KMS-11 (cell line): ENCODE measurements at regions not wholly inside any gene's neighbourhood (a gene's known extent, or its start where the extent isn't known, plus 50 kb on each side); places are given as distances from the start of the nearest gene placed in this dataset.

Experiments
- H2AFZ ChIP-seq: fragments of 200-600 bp; sonication (generic); 2 replicates; pipeline ENCODE4 v1.6.1; 2016; ENCODE audit warnings: antibody characterized with exemption, mixed run types, low read depth
- H3K27ac ChIP-seq: fragments of 200-600 bp; sonication (generic); 2 replicates; pipeline ENCODE4 v1.6.1; 2016; ENCODE audit warnings: mild to moderate bottlenecking, mixed run types
- H3K27me3 ChIP-seq: fragments of 200-600 bp; sonication (generic); 2 replicates; pipeline ENCODE4 v1.6.1; 2017; ENCODE audit warnings: mild to moderate bottlenecking, low read depth, mixed run types, moderate library complexity; ENCODE audit not compliant: insufficient read depth
- H3K36me3 ChIP-seq: fragments of 200-600 bp; sonication (generic); 2 replicates; pipeline ENCODE4 v1.6.1; 2017; ENCODE audit warnings: mild to moderate bottlenecking, mixed run types; ENCODE audit not compliant: insufficient read depth
- H3K4me1 ChIP-seq: fragments of 200-600 bp; sonication (generic); 2 replicates; pipeline ENCODE4 v1.6.1; 2016; ENCODE audit warnings: mild to moderate bottlenecking, low read depth, mixed run types; ENCODE audit not compliant: poor library complexity, severe bottlenecking
- H3K4me2 ChIP-seq: fragments of 200-600 bp; sonication (generic); 2 replicates; pipeline ENCODE4 v1.7.0; 2016; ENCODE audit warnings: mild to moderate bottlenecking, mixed run types
- H3K4me3 ChIP-seq: fragments of 200-600 bp; sonication (generic); IDR thresholded peaks from 2 replicates; pipeline ENCODE4 v1.6.1; 2017; ENCODE audit warnings: low read depth, low read length, mixed read lengths; ENCODE audit not compliant: insufficient read depth
- H3K79me2 ChIP-seq: fragments of 200-600 bp; sonication (generic); 2 replicates; pipeline ENCODE4 v1.6.1; 2016; ENCODE audit warnings: low read depth, mixed run types; ENCODE audit not compliant: insufficient read depth
- H3K9ac ChIP-seq: fragments of 200-600 bp; sonication (generic); 2 replicates; pipeline ENCODE4 v1.6.1; 2016; ENCODE audit warnings: mild to moderate bottlenecking, mixed run types
- H4K20me1 ChIP-seq: fragments of 200-600 bp; sonication (generic); 2 replicates; pipeline ENCODE4 v1.6.1; 2016; ENCODE audit warnings: mild to moderate bottlenecking, mixed run types; ENCODE audit not compliant: insufficient read depth
- TF ChIP-seq, protein P1 (sequence below): fragments of 200-600 bp; sonication (generic); conservative IDR thresholded peaks from 2 replicates; pipeline ENCODE4 v1.6.1; 2017; ENCODE audit warnings: low read depth, mild to moderate bottlenecking, antibody characterized with exemption, low read length, moderate library complexity, mixed read lengths

DNA sequence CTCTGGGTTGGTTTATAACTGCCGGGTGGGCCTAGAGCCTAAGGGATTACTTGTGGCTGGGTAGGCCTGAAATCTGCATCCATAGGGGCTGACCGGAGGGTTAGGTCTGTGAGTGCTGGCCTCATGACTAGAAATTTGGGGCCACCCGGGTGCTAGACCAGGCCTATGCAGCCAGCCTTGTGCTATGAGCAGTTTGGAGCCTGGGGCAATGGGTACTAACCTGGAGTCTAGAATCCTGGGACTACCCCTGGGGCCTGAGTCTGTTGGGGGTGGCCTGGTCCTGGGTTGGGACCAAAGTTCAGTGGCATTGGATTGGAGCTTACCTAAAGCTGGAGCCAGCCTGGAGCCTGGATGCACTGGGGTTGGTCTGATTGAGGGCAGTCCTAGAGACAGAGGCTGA is 995.2 kb downstream of the ANKRD7 start:
- no peak overlapping the region for H3K4me3 ChIP-seq
- H2AFZ ChIP-seq, result no peak overlapping the region
- no peaks in the 10 kb centered on the region for H3K36me3 ChIP-seq
- H3K27ac ChIP-seq, result no peak overlapping the region
- H4K20me1 ChIP-seq, result no peaks in the 10 kb centered on the region
- H3K4me2 ChIP-seq, result no peak overlapping the region
- no peaks in the 10 kb centered on the region for H3K27me3 ChIP-seq
- no peak overlapping the region for H3K9ac ChIP-seq
- H3K79me2 ChIP-seq, result no peaks in the 10 kb centered on the region
- H3K4me1 ChIP-seq, result no peaks in the 10 kb centered on the region
- TF ChIP-seq, protein P1, sequence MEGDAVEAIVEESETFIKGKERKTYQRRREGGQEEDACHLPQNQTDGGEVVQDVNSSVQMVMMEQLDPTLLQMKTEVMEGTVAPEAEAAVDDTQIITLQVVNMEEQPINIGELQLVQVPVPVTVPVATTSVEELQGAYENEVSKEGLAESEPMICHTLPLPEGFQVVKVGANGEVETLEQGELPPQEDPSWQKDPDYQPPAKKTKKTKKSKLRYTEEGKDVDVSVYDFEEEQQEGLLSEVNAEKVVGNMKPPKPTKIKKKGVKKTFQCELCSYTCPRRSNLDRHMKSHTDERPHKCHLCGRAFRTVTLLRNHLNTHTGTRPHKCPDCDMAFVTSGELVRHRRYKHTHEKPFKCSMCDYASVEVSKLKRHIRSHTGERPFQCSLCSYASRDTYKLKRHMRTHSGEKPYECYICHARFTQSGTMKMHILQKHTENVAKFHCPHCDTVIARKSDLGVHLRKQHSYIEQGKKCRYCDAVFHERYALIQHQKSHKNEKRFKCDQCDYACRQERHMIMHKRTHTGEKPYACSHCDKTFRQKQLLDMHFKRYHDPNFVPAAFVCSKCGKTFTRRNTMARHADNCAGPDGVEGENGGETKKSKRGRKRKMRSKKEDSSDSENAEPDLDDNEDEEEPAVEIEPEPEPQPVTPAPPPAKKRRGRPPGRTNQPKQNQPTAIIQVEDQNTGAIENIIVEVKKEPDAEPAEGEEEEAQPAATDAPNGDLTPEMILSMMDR, result no peak

- TF ChIP-seq, protein P1, result no peak
- Histone ChIP-seq H3K79me2 (no peaks in the 10 kb centered on the region), H3K36me3 (no peaks in the 10 kb centered on the region), H3K27me3 (no peaks in the 10 kb centered on the region), H4K20me1 (no peaks in the 10 kb centered on the region), H3K27ac (no peak overlapping the region), H3K4me3 (no peak overlapping the region), H3K4me2 (no peak overlapping the region), H3K9ac (no peak overlapping the region), H2AFZ (no peak overlapping the region), H3K4me1 (peaks cover 17% of the 10 kb centered on the region)
Measured at GRCh38 chr7:119223930-119224329, 999.4 kb downstream of the ANKRD7 start.

DNA sequence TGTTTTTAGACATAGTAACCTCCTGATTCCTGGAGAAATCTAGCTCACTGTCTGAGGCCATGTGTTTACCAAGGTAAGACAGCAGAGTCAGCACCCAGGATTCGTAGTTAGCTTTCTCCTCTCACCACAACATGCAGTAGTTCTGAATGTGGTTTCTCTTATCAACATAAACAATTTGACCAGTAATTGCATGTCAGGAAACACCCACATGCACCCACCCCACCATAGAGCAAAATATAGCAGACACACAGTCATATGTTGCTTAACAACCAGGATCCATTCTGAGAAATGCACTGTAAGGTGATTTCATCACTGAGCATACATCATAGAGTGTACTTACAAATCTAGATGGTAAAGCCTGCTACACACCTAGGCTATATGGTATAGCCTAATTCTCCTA is 1004.0 kb downstream of the ANKRD7 start:
- H3K4me3 ChIP-seq, result no peak overlapping the region
- 0 out of 2 replicates have a peak overlapping the region, but pooled peaks have one; percentile 0 for H3K27ac ChIP-seq

GRCh38 chr7:119232091-119232490 is 1007.6 kb downstream of the ANKRD7 start:
- no peak overlapping the region for H3K9ac ChIP-seq
- no peak overlapping the region for H2AFZ ChIP-seq
- peaks cover 20% of the 10 kb centered on the region for H3K4me1 ChIP-seq
- no peaks in the 10 kb centered on the region for H3K27me3 ChIP-seq
- no peak overlapping the region for H3K27ac ChIP-seq
- no peaks in the 10 kb centered on the region for H3K36me3 ChIP-seq
- H3K79me2 ChIP-seq, result no peaks in the 10 kb centered on the region
- H3K4me2 ChIP-seq, result no peak overlapping the region
- H4K20me1 ChIP-seq, result no peaks in the 10 kb centered on the region
- TF ChIP-seq, protein P1, result no peak
- H3K4me3 ChIP-seq, result no peak overlapping the region

More for the DNA sequence above, 1004.0 kb downstream of the ANKRD7 start:
- H3K36me3 ChIP-seq, result no peaks in the 10 kb centered on the region
- TF ChIP-seq, protein P1, result no peak
- no peaks in the 10 kb centered on the region for H3K27me3 ChIP-seq
- peaks cover 20% of the 10 kb centered on the region for H3K4me1 ChIP-seq
- peak overlapping the region; percentile 27 for H3K4me2 ChIP-seq
- H2AFZ ChIP-seq, result no peak overlapping the region
- H3K79me2 ChIP-seq, result no peaks in the 10 kb centered on the region
- no peaks in the 10 kb centered on the region for H4K20me1 ChIP-seq
- no peak overlapping the region for H3K9ac ChIP-seq

- Histone ChIP-seq H3K9ac (no peak overlapping the region), H3K4me3 (no peak overlapping the region), H3K4me1 (peaks cover 12% of the 10 kb centered on the region), H3K79me2 (no peaks in the 10 kb centered on the region), H3K27me3 (no peaks in the 10 kb centered on the region), H2AFZ (no peak overlapping the region), H3K36me3 (no peaks in the 10 kb centered on the region), H3K4me2 (no peak overlapping the region), H3K27ac (no peak overlapping the region), H4K20me1 (no peaks in the 10 kb centered on the region)
- TF ChIP-seq, protein P1, result no peak
Measured at GRCh38 chr7:119233015-119233414, 1008.5 kb downstream of the ANKRD7 start.
